ENCODE measurements at regions not wholly inside any gene's neighbourhood (a gene's known extent, or its start where the extent isn't known, plus 50 kb on each side); places are given as distances from the start of the nearest gene placed in this dataset.
"Not testable (repeated sequence)": the region's sequence is repeated elsewhere in the genome, so short reads cannot be mapped to it uniquely, and the experiment has no call there.

DNA sequence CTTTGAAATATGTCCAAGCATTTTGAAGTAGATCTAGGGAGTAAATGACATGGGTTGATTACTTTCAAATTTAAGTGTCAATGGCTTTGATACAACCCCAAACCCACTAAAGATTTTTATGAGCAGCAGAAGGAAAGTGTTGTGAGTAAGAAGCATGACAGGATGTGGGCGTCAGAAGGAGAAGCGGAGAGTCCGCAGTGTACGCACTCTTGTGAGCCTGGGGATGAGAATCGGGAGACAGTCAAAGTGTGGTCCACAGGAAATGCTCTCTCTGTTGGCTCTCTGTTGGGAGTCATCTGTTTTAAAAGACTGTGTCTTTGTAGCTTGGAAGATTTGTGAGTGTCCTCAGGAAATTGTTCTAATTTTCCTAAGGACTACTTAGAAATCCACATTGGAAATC, 629.8 kb upstream of the ADARB2 start:
- no peak for DNase-seq

GRCh38 chr10:2366264-2366931, 629.1 kb upstream of the ADARB2 start:
- DNase-seq, result no peak

DNA sequence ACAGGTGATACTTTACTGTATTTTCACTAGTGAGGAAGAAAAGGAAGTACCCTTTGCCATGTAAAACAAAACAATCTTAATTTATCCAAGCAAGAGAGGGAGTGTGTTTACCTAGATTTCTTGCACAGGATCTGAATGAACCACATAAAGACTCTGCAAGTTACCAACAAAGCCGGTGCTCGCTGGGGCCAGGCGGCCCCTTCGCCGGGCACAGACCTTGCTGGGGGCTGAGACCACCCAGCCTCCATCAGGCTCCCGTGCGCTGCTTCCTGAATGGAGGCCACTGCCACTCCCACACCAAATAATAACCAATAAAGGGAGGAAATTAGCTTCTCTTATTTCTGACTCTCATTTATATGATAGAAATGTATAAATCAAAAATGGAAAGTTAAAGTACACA, 625.0 kb upstream of the ADARB2 start:
- DNase-seq, result no peak

DNA sequence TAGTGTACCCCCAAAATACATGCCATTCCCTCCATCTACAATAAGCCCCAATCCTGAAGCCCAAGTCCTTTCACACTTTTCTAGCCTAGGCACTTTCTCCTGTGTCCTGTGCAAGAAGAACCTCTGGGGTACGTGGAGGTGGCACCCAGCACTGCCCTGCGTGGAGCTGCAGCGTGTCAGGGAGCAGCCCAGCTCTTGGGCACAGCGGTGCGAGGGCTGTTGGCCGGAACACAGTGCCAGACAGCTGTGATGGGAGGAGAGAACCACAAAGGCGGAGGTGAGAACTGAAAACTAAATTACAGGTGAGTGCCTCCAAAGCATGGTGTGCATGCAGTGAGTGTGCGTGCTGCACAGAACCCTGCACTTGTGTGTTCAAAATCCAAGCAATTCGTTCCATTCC, 621.3 kb upstream of the ADARB2 start:
- DNase-seq, result no peak

- DNase-seq, result no peak
Observed at GRCh38 chr10:2356670-2357069, 619.3 kb upstream of the ADARB2 start.

DNA sequence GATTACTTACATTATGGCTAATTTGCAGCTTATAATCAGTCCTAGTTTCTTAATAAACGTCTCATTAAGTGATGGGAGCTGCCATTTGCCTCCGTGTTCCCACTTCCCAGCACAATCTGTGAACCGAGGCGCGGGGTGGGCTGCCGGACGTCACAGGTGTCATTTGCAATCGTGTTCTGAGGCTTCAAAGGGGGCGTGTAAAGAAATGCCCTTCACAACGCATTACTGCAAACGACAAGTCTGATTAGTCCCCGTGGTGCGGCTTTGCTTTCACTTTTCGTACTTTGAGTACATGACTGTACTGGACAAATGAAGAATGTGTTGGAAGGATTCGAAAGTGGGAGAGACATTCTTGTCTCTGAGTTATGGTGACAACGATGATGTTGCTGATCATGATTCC, 614.2 kb upstream of the ADARB2 start:
- DNase-seq, result no peak

DNA sequence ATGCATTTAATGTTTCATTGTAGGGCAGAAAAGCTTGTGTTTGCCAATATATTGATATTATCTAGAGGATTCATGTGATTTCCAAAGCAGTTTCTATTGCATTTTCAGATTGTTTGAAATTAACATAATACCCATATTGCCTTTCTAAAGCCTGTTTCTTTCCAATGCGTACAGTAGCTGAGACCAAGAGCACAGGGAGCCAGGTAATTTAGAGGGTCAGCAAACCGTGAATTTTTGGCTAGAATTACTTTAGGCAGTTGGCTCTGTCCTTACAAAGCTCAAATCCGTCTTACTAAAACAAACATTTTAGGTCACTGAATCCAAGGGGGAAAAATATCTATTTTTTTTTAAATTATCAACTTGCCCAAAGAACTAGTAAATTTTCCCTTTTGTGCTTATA, 604.9 kb upstream of the ADARB2 start:
- no peak for DNase-seq

- peak in 4 of 58 donors; percentile 4 to 6 (median 6) for DNase-seq
Observed at GRCh38 chr10:2340831-2341647, 603.7 kb upstream of the ADARB2 start.

DNA sequence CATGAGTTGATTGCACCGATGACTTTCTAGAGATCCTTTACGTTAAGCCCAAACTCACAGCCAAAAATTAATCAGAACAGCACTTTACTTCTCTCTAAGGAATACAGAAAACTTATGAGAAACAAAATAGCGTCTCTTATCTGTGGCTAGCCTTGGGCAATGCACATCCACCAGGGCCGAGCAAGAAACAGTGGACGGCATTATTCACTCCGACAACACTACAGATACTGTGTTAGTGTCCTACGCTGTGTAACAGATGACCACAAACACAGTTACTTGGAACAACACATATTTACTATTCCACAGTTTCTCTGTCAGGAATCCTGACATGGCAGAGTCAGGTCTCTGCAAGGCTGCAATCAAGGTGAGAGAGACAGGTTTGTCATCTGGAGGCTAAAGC, 598.3 kb upstream of the ADARB2 start:
- peak in 2 of 58 donors; percentile 2 to 4 for DNase-seq

GRCh38 chr10:2334575-2334974, 597.2 kb upstream of the ADARB2 start:
- no peak for DNase-seq

DNA sequence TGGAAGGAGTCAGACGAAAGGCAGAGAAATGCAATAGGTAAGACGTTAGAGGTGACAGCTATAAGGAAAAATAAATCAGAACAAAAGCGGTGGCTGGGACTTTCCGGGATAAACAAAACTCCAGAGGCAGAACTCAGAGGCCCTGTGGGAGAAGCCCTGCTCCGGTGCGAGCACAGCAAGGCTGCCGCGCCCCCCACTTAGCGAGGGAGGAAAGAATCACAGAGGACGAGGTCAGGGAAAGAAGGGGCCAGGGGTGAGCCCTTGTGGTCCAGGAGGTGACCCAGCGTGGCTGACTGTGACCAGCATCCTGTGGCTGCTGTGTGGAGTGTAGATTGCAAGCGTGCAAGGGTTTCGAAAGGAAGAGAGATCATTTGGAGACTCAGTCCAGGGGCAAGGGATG, 591.8 kb upstream of the ADARB2 start:
- DNase-seq, result no peak

- DNase-seq, result no peak
Observed at GRCh38 chr10:2326411-2326810, 589.1 kb upstream of the ADARB2 start.

- not testable (repeated sequence) for DNase-seq
Observed at GRCh38 chr10:2315045-2315485, 577.7 kb upstream of the ADARB2 start.

DNA sequence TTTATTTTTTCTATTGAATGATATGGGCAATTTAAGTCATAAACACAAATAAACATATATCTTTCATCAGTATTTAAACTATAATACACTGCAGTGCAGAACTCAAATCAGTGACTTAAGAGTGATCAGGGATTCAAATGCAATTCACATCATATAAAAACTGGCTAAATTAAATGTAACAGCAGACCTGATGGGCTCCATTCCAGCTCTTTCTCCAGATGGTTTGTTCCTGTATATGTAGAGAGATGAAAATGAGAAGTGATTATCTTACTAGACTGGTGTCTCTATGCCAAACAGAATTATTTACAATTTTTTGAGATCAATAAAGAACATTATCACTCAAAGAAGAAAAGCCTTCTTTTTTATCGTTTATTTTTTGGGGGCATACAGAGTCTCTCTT, 568.8 kb upstream of the ADARB2 start:
- peak in 1 of 58 donors; percentile 1 for DNase-seq

- no peak for DNase-seq
Observed at GRCh38 chr10:2303169-2303568, 565.8 kb upstream of the ADARB2 start.

DNA sequence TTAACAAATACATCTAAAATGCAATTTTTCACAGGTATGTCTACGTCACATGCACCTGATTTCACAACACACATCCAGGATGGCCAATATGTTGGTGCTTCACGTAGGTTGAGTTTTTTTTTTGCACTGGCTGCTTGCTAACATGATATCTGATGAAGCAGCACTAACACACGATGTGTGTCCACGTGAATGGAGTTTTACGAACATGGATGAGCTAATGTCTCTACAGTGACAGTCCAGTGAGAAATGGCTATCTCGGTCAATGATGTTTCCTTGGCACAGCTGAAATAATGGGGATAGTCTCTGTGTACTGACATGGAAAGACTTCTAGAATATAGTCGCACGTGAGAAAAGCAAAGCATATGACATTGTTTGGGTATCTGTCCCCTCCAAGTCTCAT, 563.9 kb upstream of the ADARB2 start:
- DNase-seq, result no peak

DNA sequence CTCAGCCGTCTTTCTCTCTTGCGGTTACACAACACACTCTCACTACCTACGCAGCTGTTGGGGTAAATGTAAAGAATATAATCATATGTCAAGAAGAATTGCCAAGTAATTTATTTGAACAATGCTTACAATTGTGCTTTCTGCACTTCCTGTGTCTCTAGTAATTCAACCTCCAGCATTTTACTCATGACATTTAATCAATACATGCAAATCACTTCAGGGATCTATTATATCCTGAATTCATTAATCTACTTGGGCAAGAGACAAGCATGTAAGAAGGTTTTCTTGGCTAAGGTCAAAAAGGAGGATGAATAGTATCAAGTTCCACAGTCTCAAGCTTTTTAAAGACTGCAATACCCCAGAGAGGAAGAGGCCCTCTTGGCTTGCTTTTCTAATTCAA, 562.9 kb upstream of the ADARB2 start:
- no peak for DNase-seq

GRCh38 chr10:2296179-2296891, 559.0 kb upstream of the ADARB2 start:
- no peak for DNase-seq

DNA sequence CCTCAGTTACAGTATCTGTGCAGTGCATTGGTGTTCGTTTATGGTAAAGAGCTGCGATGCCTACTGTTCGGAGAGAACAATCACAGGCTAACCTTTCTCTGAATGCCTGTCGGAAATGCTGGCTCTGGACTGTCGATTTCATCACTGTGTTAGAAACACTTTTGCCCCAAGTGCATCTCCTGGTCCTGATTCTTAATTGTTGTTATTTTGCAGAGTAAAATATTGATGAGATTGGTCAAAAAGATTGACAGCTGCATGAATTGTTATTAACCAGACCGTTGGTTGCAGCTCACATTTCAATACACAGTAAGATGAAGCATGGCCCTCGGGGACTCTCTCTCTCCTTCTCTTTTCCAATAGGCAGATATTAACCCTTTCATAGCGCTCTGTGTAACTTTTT, 557.4 kb upstream of the ADARB2 start:
- DNase-seq, result no peak

- DNase-seq, result no peak
Observed at GRCh38 chr10:2284071-2284470, 546.7 kb upstream of the ADARB2 start.

- DNase-seq, result no peak
Observed at GRCh38 chr10:2282202-2282601, 544.9 kb upstream of the ADARB2 start.

DNA sequence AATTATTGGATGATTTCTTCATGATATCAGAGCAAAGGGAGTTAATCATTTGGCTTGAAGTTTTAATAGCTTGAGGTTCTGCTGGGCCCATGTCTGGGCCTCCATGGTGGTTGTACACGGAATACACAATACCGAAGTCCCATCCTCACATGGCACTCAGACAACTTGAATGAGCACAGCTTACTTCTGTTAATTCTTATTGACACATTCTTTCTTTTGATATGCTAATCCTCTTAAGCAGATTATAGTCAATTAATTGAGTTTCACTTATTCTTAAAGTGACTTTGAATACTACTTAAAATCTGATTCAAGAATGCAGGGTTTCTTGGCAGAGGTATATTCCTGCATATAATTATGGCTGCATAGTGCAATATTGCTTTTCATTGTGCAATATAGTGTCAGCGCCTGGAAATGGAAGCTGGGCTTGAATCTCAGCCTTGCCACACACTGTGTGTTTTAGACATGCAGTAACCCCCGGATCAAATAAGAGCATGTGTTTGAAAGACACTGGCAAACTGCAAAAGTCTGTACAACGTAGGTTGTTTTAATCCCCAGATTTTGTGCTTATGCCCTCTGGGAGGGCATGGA, 543.5 kb upstream of the ADARB2 start:
- DNase-seq, result no peak

Data from anterior cingulate cortex (tissue), 58 donors.